Fibroblast of lung (primary cell): ENCODE measurements at regions not wholly inside any gene's neighbourhood (a gene's known extent, or its start where the extent isn't known, plus 50 kb on each side); places are given as distances from the start of the nearest gene placed in this dataset.
A peak's percentile ranks its signal among the peaks of the same experiment; 100 is the strongest.
"Not testable (repeated sequence)": the region's sequence is repeated elsewhere in the genome, so short reads cannot be mapped to it uniquely, and the experiment has no call there.

Experiments used
- DNase-seq, 2 donors: peaks; one replicate each; pipeline versions ENCODE4 v3.0.0 to v3.0.0-alpha.2; 2010; ENCODE audit warnings: low read depth in 2 of 2
- H2AFZ ChIP-seq: 2 replicates; pipeline ENCODE4 v1.5.1; 2012; ENCODE audit warnings: low read length, control low read depth, inconsistent platforms
- H3K27ac ChIP-seq: 2 replicates; pipeline ENCODE4 v1.5.1; 2011; ENCODE audit warnings: low read length, control low read depth; ENCODE audit not compliant: insufficient read depth
- H3K27me3 ChIP-seq: 2 replicates; pipeline ENCODE4 v1.5.1; 2011; ENCODE audit warnings: mild to moderate bottlenecking, low read length; ENCODE audit not compliant: control insufficient read depth, insufficient read depth
- H3K36me3 ChIP-seq: 2 replicates; pipeline ENCODE4 v1.5.1; 2011; ENCODE audit warnings: low read length; ENCODE audit not compliant: control insufficient read depth, insufficient read depth
- H3K4me1 ChIP-seq: 2 replicates; pipeline ENCODE4 v1.5.1; 2011; ENCODE audit warnings: low read length; ENCODE audit not compliant: control insufficient read depth, insufficient read depth; ENCODE audit errors: extremely low read depth
- H3K4me2 ChIP-seq: 2 replicates; pipeline ENCODE4 v1.5.1; 2011; ENCODE audit warnings: low read length, control low read depth; ENCODE audit not compliant: insufficient read depth; ENCODE audit errors: extremely low read depth
- H3K4me3 ChIP-seq, 4 experiments: fragments of 200-600 bp in 1 of 4; sonication (generic) in 1 of 4; replicated peaks in 1 of 4; 2 replicates each; pipeline ENCODE4 v1.5.1; 2011 to 2016; ENCODE audit warnings: low read length in 4 of 4, low read depth in 3 of 4, mild to moderate bottlenecking in 3 of 4, control low read depth in 2 of 4, inconsistent platforms in 1 of 4, mixed read lengths in 1 of 4; ENCODE audit not compliant: insufficient read depth in 1 of 4; ENCODE audit errors: control extremely low read depth in 1 of 4
- H3K79me2 ChIP-seq: 2 replicates; pipeline ENCODE4 v1.5.1; 2012; ENCODE audit warnings: mild to moderate bottlenecking, low read length, inconsistent platforms; ENCODE audit not compliant: control insufficient read depth, insufficient read depth
- H3K9ac ChIP-seq: 2 replicates; pipeline ENCODE4 v1.5.1; 2011; ENCODE audit warnings: mild to moderate bottlenecking, low read length, control low read depth; ENCODE audit not compliant: insufficient read depth
- H3K9me3 ChIP-seq: 2 replicates; pipeline ENCODE4 v1.5.1; 2012; ENCODE audit warnings: low read depth, low read length; ENCODE audit not compliant: control insufficient read depth, insufficient read depth
- H4K20me1 ChIP-seq: 2 replicates; pipeline ENCODE4 v1.5.1; 2011; ENCODE audit warnings: low read length; ENCODE audit not compliant: control insufficient read depth, insufficient read depth; ENCODE audit errors: extremely low read depth
- EZH2 ChIP-seq: IDR thresholded peaks from 2 replicates; pipeline ENCODE4 v1.5.1; 2012; ENCODE audit warnings: low read length, control low read depth, mild to moderate bottlenecking; ENCODE audit errors: missing control alignments
- TF ChIP-seq, protein P1 (sequence below), 2 donors: IDR thresholded peaks in 1 of 2; conservative IDR thresholded peaks in 1 of 2; 1 replicate in 1 of 2; 2 replicates in 1 of 2; pipeline ENCODE4 v1.5.1; 2011 to 2012; ENCODE audit warnings: low read length in 2 of 2, control low read depth in 1 of 2, inconsistent platforms in 1 of 2, low read depth in 1 of 2, mild to moderate bottlenecking in 1 of 2

DNA sequence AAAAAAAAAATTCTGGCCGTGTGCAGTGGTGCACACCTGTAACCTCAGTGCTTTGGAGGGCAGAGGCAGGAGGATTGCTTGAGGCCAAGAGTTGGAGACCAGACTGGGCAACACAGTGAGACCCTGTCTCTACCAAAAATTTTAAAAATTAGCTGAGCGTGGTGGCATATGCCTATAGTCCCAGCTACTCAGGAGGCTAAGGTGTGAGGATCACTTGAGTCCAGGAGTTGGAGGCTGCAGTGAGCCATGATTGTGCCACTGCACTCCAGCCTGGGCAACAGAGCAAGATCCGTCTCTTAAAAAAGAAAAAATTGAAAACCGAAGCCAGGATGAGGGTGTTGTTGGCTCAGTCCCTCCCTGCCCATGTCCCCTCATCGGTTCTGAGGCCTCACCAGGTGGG, 55.9 kb upstream of the PAX7 start:
- Histone ChIP-seq H4K20me1 (no peaks in the 10 kb centered on the region), H3K9me3 (no peaks in the 10 kb centered on the region), H3K4me1 (no peaks in the 10 kb centered on the region), H3K36me3 (no peaks in the 10 kb centered on the region), H3K79me2 (no peaks in the 10 kb centered on the region), H2AFZ (no peak overlapping the region), H3K27ac (no peak overlapping the region), H3K4me3 (no peak overlapping the region), H3K9ac (no peak overlapping the region), H3K4me2 (no peak overlapping the region), H3K27me3 (no peaks in the 10 kb centered on the region)
- TF ChIP-seq, protein P1, sequence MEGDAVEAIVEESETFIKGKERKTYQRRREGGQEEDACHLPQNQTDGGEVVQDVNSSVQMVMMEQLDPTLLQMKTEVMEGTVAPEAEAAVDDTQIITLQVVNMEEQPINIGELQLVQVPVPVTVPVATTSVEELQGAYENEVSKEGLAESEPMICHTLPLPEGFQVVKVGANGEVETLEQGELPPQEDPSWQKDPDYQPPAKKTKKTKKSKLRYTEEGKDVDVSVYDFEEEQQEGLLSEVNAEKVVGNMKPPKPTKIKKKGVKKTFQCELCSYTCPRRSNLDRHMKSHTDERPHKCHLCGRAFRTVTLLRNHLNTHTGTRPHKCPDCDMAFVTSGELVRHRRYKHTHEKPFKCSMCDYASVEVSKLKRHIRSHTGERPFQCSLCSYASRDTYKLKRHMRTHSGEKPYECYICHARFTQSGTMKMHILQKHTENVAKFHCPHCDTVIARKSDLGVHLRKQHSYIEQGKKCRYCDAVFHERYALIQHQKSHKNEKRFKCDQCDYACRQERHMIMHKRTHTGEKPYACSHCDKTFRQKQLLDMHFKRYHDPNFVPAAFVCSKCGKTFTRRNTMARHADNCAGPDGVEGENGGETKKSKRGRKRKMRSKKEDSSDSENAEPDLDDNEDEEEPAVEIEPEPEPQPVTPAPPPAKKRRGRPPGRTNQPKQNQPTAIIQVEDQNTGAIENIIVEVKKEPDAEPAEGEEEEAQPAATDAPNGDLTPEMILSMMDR (conservative IDR thresholded peaks at IDR 0.05 in 1 of 2, IDR thresholded peaks at IDR 0.05 in 1 of 2; ENCODE audit: low read depth in 1 of 2, low read length in 2 of 2), result no peak
- no peak for TF ChIP-seq EZH2
- DNase-seq, result no peak

DNA sequence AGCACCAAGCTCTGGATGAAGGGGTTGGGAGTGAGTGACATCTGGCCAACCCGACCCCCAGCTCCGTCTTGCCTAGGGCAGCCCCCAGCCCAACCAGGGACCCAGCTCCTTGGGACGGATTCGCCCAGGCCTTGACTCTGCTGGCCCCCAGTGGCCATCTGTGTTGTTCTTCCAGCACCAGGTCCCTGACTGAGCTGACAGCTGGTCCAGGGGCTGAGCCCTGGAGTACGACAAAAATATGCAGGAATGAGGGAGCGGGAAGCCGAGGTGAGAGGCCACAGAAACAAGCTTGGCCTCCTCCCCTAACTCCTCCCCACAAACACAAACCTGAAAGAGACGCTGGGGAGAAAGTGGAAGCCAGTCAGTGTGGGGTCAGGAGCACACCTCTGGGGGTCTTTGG, 55.0 kb upstream of the PAX7 start:
- peak in 1 of 2 donors; percentile 10 for DNase-seq
- Histone ChIP-seq H3K9me3 (no peaks in the 10 kb centered on the region), H3K27ac (no peak overlapping the region), H3K4me2 (no peak overlapping the region), H4K20me1 (no peaks in the 10 kb centered on the region), H3K4me1 (no peaks in the 10 kb centered on the region), H3K9ac (no peak overlapping the region), H3K27me3 (no peaks in the 10 kb centered on the region), H2AFZ (no peak overlapping the region), H3K4me3 (no peak overlapping the region), H3K79me2 (no peaks in the 10 kb centered on the region), H3K36me3 (no peaks in the 10 kb centered on the region)
- no peak for TF ChIP-seq EZH2
- TF ChIP-seq, protein P1 (conservative IDR thresholded peaks at IDR 0.05 in 1 of 2, IDR thresholded peaks at IDR 0.05 in 1 of 2; ENCODE audit: low read depth in 1 of 2, low read length in 2 of 2), result peak in 1 of 2 donors; percentile 75

DNA sequence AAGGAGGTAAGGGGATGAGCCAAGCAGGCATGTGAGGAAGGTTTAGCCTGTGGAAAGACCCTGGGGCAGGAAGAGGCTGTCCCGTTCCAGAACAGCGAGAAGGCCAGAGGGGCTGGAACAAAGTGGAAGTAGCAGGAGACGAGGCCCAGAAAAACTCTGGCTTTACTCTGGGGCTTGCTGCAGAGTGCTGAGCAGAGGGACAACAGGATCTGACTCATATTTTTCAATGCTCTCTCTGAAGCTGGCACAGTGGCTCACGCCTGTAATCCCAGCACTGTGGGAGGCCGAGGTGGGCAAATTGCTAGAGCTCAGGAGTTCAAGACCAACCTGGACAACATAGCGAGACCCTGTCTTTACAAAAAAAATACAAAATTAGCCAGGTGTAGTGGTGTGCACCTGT, 52.4 kb upstream of the PAX7 start:
- no peak overlapping the region for H3K4me2 ChIP-seq
- H2AFZ ChIP-seq, result no peak overlapping the region
- H3K4me1 ChIP-seq, result no peaks in the 10 kb centered on the region
- no peaks in the 10 kb centered on the region for H3K79me2 ChIP-seq
- DNase-seq, result no peak
- TF ChIP-seq, protein P1 (conservative IDR thresholded peaks at IDR 0.05 in 1 of 2, IDR thresholded peaks at IDR 0.05 in 1 of 2; ENCODE audit: low read depth in 1 of 2, low read length in 2 of 2), result no peak
- no peak for TF ChIP-seq EZH2
- H3K9me3 ChIP-seq, result no peaks in the 10 kb centered on the region
- H3K9ac ChIP-seq, result no peak overlapping the region
- no peaks in the 10 kb centered on the region for H4K20me1 ChIP-seq
- no peak overlapping the region for H3K4me3 ChIP-seq
- H3K36me3 ChIP-seq, result no peaks in the 10 kb centered on the region
- no peaks in the 10 kb centered on the region for H3K27me3 ChIP-seq
- no peak overlapping the region for H3K27ac ChIP-seq

DNA sequence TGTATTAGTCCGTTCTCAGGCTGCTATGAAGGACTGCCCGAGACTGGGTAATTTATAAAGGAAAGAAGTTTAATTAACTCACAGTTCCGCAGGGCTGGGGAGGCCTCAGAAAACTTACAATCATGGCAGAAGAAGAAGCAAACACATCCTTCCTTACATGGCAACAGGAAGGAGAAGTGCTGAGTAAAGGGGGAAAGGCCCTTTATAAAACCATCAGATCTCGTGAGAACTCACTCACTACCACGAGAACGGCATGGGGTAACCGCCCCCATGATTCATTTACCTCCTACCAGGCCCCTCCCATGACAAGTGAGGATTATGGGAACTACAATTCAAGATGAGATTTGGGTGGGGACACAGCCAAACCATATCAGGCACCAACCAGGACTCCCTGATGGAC, 51.4 kb upstream of the PAX7 start:
- not testable (repeated sequence) for H3K9me3 ChIP-seq, H3K4me2 ChIP-seq, H3K79me2 ChIP-seq, H3K4me1 ChIP-seq, H3K4me3 ChIP-seq, H3K27ac ChIP-seq, DNase-seq, H3K27me3 ChIP-seq, H3K36me3 ChIP-seq, H2AFZ ChIP-seq, H4K20me1 ChIP-seq, H3K9ac ChIP-seq
